GM23338 (cell line): ENCODE measurements at regions not wholly inside any gene's neighbourhood (a gene's known extent, or its start where the extent isn't known, plus 50 kb on each side); places are given as distances from the start of the nearest gene placed in this dataset.

Source experiments
- CREB1 ChIP-seq: fragments of 250-450 bp; sonication (Bioruptor Pico); IDR thresholded peaks from 2 replicates; pipeline ENCODE4 v1.5.0; 2020; ENCODE audit warnings: low read depth, mild to moderate bottlenecking, moderate library complexity
- EZH2 ChIP-seq: fragments of 200-600 bp; sonication (generic); IDR thresholded peaks from one replicate; pipeline ENCODE4 v1.8.0; 2017; ENCODE audit warnings: antibody characterized with exemption, mild to moderate bottlenecking, low read depth; ENCODE audit not compliant: unreplicated experiment
- EZH2phosphoT487 ChIP-seq: fragments of 200-600 bp; sonication (generic); IDR thresholded peaks from one replicate; pipeline ENCODE4 v1.8.1; 2018; ENCODE audit warnings: antibody characterized with exemption; ENCODE audit not compliant: unreplicated experiment
- JUNB ChIP-seq: IDR thresholded peaks from one replicate; pipeline ENCODE4 v1.6.1; 2016; ENCODE audit warnings: antibody characterized with exemption; ENCODE audit not compliant: unreplicated experiment
- NANOG ChIP-seq: IDR thresholded peaks from 2 replicates; pipeline ENCODE4 v1.6.1; 2016; ENCODE audit warnings: antibody characterized with exemption, borderline replicate concordance
- POLR2AphosphoS5 ChIP-seq: IDR thresholded peaks from 2 replicates; pipeline ENCODE4 v1.6.1; 2016; ENCODE audit warnings: antibody characterized with exemption, low read depth
- REST ChIP-seq: IDR thresholded peaks from one replicate; pipeline ENCODE4 v1.6.1; 2018; ENCODE audit warnings: antibody characterized with exemption; ENCODE audit not compliant: unreplicated experiment
- ZNF114 ChIP-seq: fragments of 250-450 bp; sonication (Bioruptor Pico); IDR thresholded peaks from 2 replicates; pipeline ENCODE4 v1.5.0; 2020; ENCODE audit warnings: mild to moderate bottlenecking, moderate library complexity
- ZNF331 ChIP-seq: fragments of 250-450 bp; sonication (Bioruptor Pico); IDR thresholded peaks from 2 replicates; pipeline ENCODE4 v1.5.0; 2020; ENCODE audit warnings: low read depth, mild to moderate bottlenecking, moderate library complexity
- ZNF462 ChIP-seq: fragments of 250-450 bp; sonication (Bioruptor Pico); IDR thresholded peaks from 2 replicates; pipeline ENCODE4 v1.5.0; 2020; ENCODE audit warnings: mild to moderate bottlenecking, moderate library complexity

- TF ChIP-seq ZNF462 (CRISPR knock-in tag) (0 out of 2 replicates have a peak, but pooled peaks have one; percentile 28), NANOG (peak; percentile 56; the same call in 1 of the 2 replicates), JUNB (no peak), REST (no peak), CREB1 (CRISPR knock-in tag) (no peak), POLR2AphosphoS5 (no peak), EZH2phosphoT487 (no peak), EZH2 (no peak), ZNF331 (no peak), ZNF114 (CRISPR knock-in tag) (no peak)
These were observed 170.6 kb upstream of the C21orf91 start (continued) for GRCh38 chr21:17989780-17990179.
